BE2C (cell line): ENCODE measurements at regions not wholly inside any gene's neighbourhood (a gene's known extent, or its start where the extent isn't known, plus 50 kb on each side); places are given as distances from the start of the nearest gene placed in this dataset.

Experiments used
- DNase-seq: peaks from one replicate; pipeline ENCODE4 v3.0.0-alpha.2; 2020
- H3K27me3 ChIP-seq: fragments of 250-450 bp; sonication (Bioruptor Pico); 2 replicates; pipeline ENCODE4 v1.5.1; 2020; ENCODE audit warnings: mild to moderate bottlenecking
- H3K36me3 ChIP-seq: fragments of 250-450 bp; sonication (Bioruptor Pico); 2 replicates; pipeline ENCODE4 v1.5.1; 2020; ENCODE audit warnings: mild to moderate bottlenecking
- H3K4me1 ChIP-seq: fragments of 250-450 bp; sonication (Bioruptor Pico); 2 replicates; pipeline ENCODE4 v1.5.1; 2020
- H3K4me3 ChIP-seq: 2 replicates; pipeline ENCODE4 v1.5.1; 2011; ENCODE audit warnings: low read depth, low read length
- H3K9me3 ChIP-seq: fragments of 250-450 bp; sonication (Bioruptor Pico); 2 replicates; pipeline ENCODE4 v1.5.1; 2020
- TF ChIP-seq, protein P1 (sequence below): IDR thresholded peaks from 2 replicates; pipeline ENCODE4 v1.5.1; 2012; ENCODE audit warnings: mild to moderate bottlenecking, low read depth, low read length

DNA sequence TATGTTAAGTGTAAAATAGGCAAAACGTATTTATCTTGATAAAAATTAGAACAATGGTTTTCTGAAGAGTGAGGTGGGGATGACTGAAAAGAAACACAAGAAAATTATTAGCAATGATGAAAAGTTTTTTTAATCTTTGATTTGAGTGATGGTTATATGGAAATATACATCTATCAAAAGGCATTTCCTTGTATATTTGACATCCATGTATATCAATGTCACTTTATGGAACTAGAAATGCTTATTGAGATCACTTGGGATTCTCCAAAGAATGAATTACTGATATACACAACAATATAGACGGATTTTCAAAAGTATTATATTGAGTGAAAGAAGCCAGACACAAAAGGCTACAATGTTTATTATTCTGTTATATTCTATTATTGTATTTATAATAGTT, 1042.0 kb upstream of the POT1 start:
- H3K9me3 ChIP-seq: no peaks in the 10 kb centered on the region
- H3K27me3 ChIP-seq: no peaks in the 10 kb centered on the region
- TF ChIP-seq, protein P1, sequence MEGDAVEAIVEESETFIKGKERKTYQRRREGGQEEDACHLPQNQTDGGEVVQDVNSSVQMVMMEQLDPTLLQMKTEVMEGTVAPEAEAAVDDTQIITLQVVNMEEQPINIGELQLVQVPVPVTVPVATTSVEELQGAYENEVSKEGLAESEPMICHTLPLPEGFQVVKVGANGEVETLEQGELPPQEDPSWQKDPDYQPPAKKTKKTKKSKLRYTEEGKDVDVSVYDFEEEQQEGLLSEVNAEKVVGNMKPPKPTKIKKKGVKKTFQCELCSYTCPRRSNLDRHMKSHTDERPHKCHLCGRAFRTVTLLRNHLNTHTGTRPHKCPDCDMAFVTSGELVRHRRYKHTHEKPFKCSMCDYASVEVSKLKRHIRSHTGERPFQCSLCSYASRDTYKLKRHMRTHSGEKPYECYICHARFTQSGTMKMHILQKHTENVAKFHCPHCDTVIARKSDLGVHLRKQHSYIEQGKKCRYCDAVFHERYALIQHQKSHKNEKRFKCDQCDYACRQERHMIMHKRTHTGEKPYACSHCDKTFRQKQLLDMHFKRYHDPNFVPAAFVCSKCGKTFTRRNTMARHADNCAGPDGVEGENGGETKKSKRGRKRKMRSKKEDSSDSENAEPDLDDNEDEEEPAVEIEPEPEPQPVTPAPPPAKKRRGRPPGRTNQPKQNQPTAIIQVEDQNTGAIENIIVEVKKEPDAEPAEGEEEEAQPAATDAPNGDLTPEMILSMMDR: no peak
- H3K36me3 ChIP-seq: no peaks in the 10 kb centered on the region
- H3K4me1 ChIP-seq: no peaks in the 10 kb centered on the region
- H3K4me3 ChIP-seq: no peak overlapping the region
- DNase-seq: no peak

DNA sequence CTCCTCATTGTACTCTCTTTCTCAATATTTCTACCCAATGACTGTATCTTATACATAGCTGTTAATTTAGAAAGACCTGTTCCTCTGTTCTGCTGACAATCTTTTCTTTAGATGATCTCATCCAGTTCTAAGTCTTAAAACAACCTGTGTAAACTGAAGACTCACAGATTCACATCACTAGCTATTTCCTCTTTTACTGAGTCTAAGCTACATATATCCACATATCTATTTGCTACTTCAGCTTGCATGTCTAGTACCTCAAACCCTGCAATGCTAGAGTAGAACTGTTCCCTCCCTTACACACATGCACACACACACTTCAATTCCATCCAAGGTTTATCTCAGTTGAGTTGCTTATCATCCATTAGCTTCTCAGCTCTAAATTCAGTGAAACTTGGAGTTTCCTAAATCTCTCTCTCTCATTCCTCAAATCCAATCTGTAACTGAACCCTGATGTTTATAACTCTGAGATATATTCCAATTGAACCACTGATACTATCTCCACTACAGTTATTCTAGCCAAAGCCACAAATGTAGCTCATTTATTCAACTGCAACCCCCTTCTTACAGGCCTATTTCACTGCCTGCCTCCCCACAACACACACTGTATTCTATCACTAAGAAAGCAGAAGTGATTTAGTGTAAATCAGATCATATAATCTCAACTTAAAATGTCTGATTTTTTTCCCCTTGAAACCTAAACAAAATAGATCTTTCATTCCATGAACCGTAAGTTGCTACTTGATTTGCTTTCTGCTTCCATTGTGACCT, 1036.8 kb upstream of the POT1 start:
- Histone ChIP-seq H3K4me3 (no peak overlapping the region), H3K27me3 (no peaks in the 10 kb centered on the region)
- TF ChIP-seq, protein P1: no peak

DNA sequence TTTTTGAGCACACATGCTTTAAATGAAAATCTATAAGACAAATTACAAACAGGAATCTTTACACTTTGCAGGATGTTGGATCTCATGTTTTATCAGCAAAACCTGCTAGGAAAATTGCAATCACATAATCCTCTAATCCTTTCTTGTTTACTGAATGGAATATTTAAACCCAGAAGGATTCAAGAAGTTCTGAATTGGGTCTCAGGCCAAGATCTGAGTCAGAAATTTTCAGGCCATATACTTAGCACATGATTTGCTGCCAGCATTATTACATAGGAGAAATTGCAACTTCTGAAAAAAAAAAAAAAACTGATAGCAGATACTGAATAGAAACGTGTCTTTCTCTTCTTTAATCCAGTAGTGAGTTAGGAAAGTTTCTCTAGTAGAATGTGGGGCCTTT, 1005.3 kb upstream of the POT1 start:
- TF ChIP-seq, protein P1: no peak

More for the DNA sequence above, 1036.8 kb upstream of the POT1 start:
- Histone ChIP-seq H3K36me3 (no peaks in the 10 kb centered on the region), H3K9me3 (no peaks in the 10 kb centered on the region), H3K4me1 (no peaks in the 10 kb centered on the region)
- DNase-seq: no peak

DNA sequence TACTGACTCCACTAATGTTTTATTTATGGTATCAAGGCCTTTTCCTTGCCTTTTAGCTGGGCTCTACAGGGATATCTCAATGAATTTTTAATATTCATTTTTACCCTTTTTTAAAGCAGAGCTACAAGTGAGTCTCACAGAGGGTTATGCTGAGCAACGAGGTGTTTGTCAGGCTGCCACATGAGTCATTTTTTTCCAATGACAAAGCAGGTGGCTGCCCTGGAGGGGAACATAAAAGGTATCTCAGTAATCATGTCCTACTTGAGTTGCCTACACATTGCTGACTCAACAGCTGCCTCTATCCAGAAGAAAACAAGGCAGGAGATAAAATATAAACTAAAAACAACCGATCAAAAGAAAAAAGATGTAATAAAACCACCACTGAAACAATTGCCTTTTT, 1004.9 kb upstream of the POT1 start:
- H3K4me1 ChIP-seq: no peaks in the 10 kb centered on the region
- TF ChIP-seq, protein P1: no peak
- no peaks in the 10 kb centered on the region for H3K27me3 ChIP-seq
- H3K36me3 ChIP-seq: no peaks in the 10 kb centered on the region
- no peak overlapping the region for H3K4me3 ChIP-seq
- no peaks in the 10 kb centered on the region for H3K9me3 ChIP-seq
- DNase-seq: no peak

More for the DNA sequence above, 1005.3 kb upstream of the POT1 start:
- no peaks in the 10 kb centered on the region for H3K27me3 ChIP-seq
- no peaks in the 10 kb centered on the region for H3K9me3 ChIP-seq
- H3K4me3 ChIP-seq: no peak overlapping the region
- no peaks in the 10 kb centered on the region for H3K4me1 ChIP-seq
- H3K36me3 ChIP-seq: no peaks in the 10 kb centered on the region
- DNase-seq: no peak

DNA sequence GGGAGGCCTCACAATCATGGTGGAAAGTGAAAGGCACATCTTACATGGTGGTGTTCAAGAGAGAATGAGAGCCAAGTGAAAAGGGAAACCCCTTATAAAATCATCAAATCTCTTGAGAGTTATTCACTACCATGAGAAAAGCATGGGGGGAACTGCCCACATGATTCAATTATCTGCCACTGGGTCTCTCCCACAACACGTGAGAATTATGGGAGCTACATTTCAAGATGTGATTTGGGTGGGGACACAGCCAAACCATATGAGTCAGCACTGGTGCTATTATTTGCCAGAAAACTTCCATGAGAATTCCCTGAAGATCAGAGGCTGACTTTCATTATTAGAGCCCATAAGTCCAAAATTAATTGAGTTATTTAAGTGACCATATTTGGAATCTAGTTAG, 1001.2 kb upstream of the POT1 start:
- no peaks in the 10 kb centered on the region for H3K4me1 ChIP-seq

DNA sequence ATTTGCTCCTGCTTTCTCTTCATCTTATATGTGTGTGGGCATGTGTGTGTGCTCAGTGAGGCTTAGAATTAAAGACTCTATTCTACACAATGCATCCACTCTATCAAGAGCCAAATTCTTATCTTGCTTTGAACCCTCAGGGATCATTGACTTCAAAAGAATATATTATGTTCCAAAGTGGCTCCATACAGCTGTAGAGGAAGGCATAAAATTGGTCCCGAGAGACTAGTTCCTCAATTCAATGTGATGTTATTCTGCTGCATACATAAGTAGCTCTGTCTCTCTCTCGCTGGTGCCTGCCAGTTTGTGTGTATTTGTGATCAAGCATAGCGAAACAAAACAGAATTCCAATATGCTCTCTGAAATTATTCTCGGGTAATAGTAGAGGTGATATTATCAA, 997.9 kb upstream of the POT1 start:
- Histone ChIP-seq H3K9me3 (no peaks in the 10 kb centered on the region), H3K27me3 (no peaks in the 10 kb centered on the region; the same call in 1 of the 2 replicates), H3K4me3 (no peak overlapping the region), H3K36me3 (no peaks in the 10 kb centered on the region), H3K4me1 (no peaks in the 10 kb centered on the region)
- TF ChIP-seq, protein P1: no peak
- DNase-seq: no peak

More for the DNA sequence above, 1001.2 kb upstream of the POT1 start:
- Histone ChIP-seq H3K9me3 (no peaks in the 10 kb centered on the region), H3K36me3 (no peaks in the 10 kb centered on the region), H3K27me3 (no peaks in the 10 kb centered on the region; the same call in 1 of the 2 replicates), H3K4me3 (no peak overlapping the region)
- TF ChIP-seq, protein P1: no peak
- peak; percentile 13 for DNase-seq
